Type B pancreatic cell (in vitro differentiated cells): ENCODE measurements at regions not wholly inside any gene's neighbourhood (a gene's known extent, or its start where the extent isn't known, plus 50 kb on each side); places are given as distances from the start of the nearest gene placed in this dataset.
"Not testable (repeated sequence)": the region's sequence is repeated elsewhere in the genome, so short reads cannot be mapped to it uniquely, and the experiment has no call there.

ENCODE experiments used
- DNase-seq: peaks from one replicate; pipeline ENCODE4 v3.0.0; 2021; ENCODE audit warnings: mixed read lengths; ENCODE audit not compliant: unreplicated experiment; ENCODE audit errors: extremely low spot score
- H3K27ac Mint-ChIP-seq: 2 replicates; pipeline ENCODE4 v1.8.0; 2021; ENCODE audit warnings: mild to moderate bottlenecking, mixed read lengths
- H3K27me3 Mint-ChIP-seq: 2 replicates; pipeline ENCODE4 v1.8.0; 2021; ENCODE audit warnings: mixed read lengths
- H3K36me3 Mint-ChIP-seq: 2 replicates; pipeline ENCODE4 v1.8.0; 2021; ENCODE audit warnings: mixed read lengths
- H3K4me1 Mint-ChIP-seq: one replicate; pipeline ENCODE4 v1.8.0; 2021; ENCODE audit warnings: mixed read lengths; ENCODE audit not compliant: unreplicated experiment
- H3K4me3 Mint-ChIP-seq: 2 replicates; pipeline ENCODE4 v1.8.0; 2021; ENCODE audit warnings: mild to moderate bottlenecking, mixed read lengths
- H3K9me3 Mint-ChIP-seq: 2 replicates; pipeline ENCODE4 v1.8.0; 2021; ENCODE audit warnings: mixed read lengths
- CTCF ChIP-seq: fragments of 200-600 bp; sonication (generic); conservative IDR thresholded peaks from 2 replicates; pipeline ENCODE4 v1.5.0; 2021; ENCODE audit warnings: antibody characterized with exemption, mild to moderate bottlenecking

- H3K27me3 Mint-ChIP-seq, H3K27ac Mint-ChIP-seq, H3K4me3 Mint-ChIP-seq, H3K36me3 Mint-ChIP-seq, DNase-seq, H3K4me1 Mint-ChIP-seq, H3K9me3 Mint-ChIP-seq: not testable (repeated sequence)
- TF ChIP-seq CTCF: peak; percentile 33
Measured at GRCh38 chr2:87439617-87440204, 308.2 kb upstream of the PLGLB2 start.

GRCh38 chr2:87440650-87441049, 307.2 kb upstream of the PLGLB2 start:
- not testable (repeated sequence) for H3K4me3 Mint-ChIP-seq

DNA sequence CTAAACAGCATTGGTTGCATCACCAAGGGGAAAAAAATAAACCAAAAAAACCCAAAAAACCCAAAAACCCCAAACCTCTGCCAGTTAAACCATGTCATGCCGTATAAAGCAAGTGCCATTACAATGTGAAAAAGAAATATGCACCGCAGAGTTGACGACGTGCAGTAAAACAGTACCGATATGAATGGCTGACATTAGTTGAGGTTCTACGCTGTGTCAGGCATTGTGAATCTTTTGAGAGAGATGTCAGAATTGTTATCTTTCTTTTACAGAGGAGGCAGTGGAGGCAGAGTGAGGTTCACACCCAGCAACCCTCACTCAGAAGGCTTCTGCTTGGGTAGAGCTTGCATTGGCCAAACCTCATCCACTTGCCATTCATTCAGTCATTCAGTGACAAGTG, 306.5 kb upstream of the PLGLB2 start:
- not testable (repeated sequence) for H3K27me3 Mint-ChIP-seq, DNase-seq, H3K27ac Mint-ChIP-seq, H3K9me3 Mint-ChIP-seq, H3K36me3 Mint-ChIP-seq, H3K4me1 Mint-ChIP-seq, H3K4me3 Mint-ChIP-seq

More at GRCh38 chr2:87440650-87441049, 307.2 kb upstream of the PLGLB2 start:
- not testable (repeated sequence) for DNase-seq, H3K27me3 Mint-ChIP-seq, H3K27ac Mint-ChIP-seq, H3K36me3 Mint-ChIP-seq, H3K9me3 Mint-ChIP-seq, H3K4me1 Mint-ChIP-seq

DNA sequence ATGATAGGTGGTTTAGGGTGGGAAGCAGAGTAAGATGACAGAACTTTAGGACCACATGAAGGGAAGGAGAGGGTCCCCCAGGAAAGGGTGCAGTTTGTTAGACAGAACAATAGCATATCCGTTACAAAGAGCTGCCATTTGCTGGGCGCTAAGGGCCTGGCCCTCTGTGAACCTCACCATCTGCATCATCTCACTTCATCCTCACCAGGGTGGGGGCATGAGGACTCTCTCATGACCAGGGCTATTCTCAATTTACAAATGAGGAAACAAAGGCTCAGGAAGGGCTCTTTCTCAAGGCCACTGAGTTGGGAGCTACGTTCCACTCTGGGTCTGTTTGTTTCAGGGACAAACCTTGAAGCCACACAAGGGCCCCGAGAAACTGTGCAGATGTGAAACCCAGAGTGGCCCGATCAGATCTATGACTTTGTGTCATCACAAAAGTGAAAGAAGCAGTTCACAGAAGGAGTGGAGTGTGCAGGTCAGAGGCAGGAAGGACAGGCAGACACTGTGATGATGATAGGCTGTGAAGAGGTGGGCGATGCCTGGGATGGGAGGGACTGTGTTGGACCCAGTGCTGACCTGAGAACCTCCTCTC, 304.8 kb upstream of the PLGLB2 start:
- not testable (repeated sequence) for DNase-seq, H3K27ac Mint-ChIP-seq

DNA sequence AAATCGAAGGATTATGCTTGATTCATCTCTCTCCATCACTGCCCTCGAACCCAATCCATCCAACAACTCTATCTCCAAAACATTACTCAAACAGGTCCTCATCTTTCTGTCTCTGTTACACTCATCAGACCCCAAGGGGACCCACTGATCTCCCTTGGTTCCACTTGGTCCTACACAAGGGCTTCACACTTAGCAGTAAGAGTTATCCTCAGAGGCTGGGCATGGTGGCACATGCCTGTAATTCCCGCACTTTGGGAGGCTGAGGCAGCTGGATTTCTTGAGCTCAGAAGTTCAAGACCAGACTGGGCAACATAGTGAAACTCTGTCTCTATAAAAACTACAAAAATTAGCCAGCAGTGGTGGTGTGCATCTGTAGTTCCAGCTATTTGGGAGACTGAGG, 302.9 kb upstream of the PLGLB2 start:
- not testable (repeated sequence) for H3K4me3 Mint-ChIP-seq, DNase-seq, H3K36me3 Mint-ChIP-seq, H3K27ac Mint-ChIP-seq, H3K4me1 Mint-ChIP-seq, H3K9me3 Mint-ChIP-seq, H3K27me3 Mint-ChIP-seq

More for the DNA sequence above, 304.8 kb upstream of the PLGLB2 start:
- not testable (repeated sequence) for H3K27me3 Mint-ChIP-seq, H3K9me3 Mint-ChIP-seq, H3K36me3 Mint-ChIP-seq, H3K4me1 Mint-ChIP-seq, H3K4me3 Mint-ChIP-seq

DNA sequence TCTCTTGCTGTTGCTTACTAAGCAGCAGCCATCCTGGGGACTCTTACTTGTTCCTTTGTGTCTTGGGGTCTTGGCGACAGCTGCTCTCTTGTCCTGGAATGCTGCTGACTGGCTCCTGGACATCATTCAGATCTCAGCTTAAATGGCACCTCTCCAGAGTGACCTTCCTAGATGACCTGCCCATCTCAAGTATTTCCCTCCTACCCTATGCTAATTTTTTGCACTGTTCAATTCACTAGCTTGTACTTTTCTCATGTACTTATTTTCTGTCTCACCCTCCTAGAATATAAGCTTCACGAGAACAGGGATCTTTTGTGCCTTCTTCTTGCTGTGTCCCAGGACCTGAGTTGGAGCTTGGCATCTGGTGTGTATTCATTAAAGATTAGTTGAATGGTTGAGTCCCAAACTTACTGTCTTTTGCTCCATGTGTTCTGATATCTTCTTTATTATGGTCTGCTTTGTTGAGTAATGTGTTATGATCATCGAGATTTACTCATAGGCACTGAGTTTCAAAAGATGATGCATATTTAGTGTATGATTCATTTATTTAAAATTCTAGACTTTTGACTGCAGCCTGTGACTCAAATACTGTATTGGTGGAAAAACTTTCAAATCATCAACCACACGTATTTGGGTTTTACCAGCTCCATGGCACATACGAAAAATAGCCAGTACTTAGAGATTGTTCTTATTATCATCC, 302.1 kb upstream of the PLGLB2 start:
- not testable (repeated sequence) for H3K9me3 Mint-ChIP-seq, H3K27me3 Mint-ChIP-seq, DNase-seq, H3K36me3 Mint-ChIP-seq, H3K4me3 Mint-ChIP-seq, H3K27ac Mint-ChIP-seq, H3K4me1 Mint-ChIP-seq

- H3K4me1 Mint-ChIP-seq, H3K36me3 Mint-ChIP-seq, H3K4me3 Mint-ChIP-seq, H3K27ac Mint-ChIP-seq, DNase-seq, H3K9me3 Mint-ChIP-seq, H3K27me3 Mint-ChIP-seq: not testable (repeated sequence)
Measured at GRCh38 chr2:87446313-87446696, 301.6 kb upstream of the PLGLB2 start.

DNA sequence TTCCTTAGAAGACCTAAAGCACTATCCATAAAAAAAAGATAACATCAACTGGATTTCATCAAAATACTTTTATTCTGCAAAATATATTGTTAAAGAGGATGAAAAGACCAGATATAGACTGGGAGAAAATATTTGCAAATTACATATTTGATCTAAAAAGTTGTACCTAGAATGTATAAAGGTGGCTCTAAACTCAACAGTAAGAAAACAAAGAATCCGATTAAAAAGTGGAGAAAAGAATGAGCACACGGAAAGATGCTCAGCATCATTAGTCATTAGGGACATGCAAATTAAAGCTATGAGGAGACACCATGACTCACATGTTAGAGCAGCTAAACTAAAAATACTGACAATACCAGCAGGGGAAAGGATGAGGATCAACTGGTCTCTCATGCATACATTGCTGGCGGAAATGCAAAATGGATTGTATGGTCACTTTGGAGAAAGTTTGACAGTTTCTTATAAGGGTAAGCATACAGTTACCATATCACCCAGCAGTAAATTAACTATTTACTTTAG, 298.4 kb upstream of the PLGLB2 start:
- H3K36me3 Mint-ChIP-seq, H3K9me3 Mint-ChIP-seq, H3K27me3 Mint-ChIP-seq, H3K4me3 Mint-ChIP-seq, DNase-seq, H3K4me1 Mint-ChIP-seq, H3K27ac Mint-ChIP-seq: not testable (repeated sequence)

DNA sequence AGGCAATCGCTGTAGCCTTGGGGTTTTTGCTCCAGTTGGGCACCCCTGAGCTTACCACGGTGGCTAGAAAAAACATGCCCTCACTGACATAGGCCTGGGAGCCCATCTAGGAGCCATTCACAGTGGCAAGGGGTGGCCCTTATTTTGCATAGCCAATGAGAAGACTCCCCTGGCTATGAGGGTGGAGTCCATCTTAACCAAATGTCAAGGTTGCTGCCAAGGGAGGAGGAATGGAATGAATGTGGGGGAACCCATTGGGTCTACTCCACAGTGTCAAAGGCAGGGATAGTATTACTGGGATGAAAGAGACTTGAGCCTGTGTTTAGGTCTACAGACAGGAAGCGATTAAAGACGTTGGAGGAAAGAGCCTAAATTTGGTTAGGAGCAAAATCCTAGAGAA, 295.7 kb upstream of the PLGLB2 start:
- H3K4me3 Mint-ChIP-seq, H3K27ac Mint-ChIP-seq, H3K4me1 Mint-ChIP-seq: not testable (repeated sequence)

GRCh38 chr2:87452861-87453260, 295.0 kb upstream of the PLGLB2 start:
- H3K27ac Mint-ChIP-seq: not testable (repeated sequence)

More for the DNA sequence above, 295.7 kb upstream of the PLGLB2 start:
- H3K36me3 Mint-ChIP-seq, DNase-seq, H3K9me3 Mint-ChIP-seq, H3K27me3 Mint-ChIP-seq: not testable (repeated sequence)

DNA sequence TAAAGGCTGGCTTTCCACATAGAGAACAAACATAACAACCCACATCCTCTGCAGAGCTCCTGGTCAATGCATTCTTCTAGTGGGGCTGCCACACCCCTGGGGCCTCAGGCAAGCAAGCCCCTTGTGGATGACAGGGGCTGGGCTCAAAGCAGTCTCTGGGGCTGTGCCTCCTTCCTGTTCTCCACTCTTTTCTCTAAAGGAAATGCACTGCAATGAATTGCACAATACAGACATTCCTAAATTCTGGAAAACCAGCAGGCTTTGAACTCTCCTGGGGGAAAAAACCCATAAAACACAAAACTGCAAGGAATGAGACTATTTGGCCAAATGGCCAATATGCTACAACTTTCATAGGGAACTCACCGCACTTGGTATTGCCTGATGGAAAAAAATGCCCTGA, 293.9 kb upstream of the PLGLB2 start:
- H3K4me3 Mint-ChIP-seq, H3K9me3 Mint-ChIP-seq, DNase-seq, H3K27me3 Mint-ChIP-seq, H3K4me1 Mint-ChIP-seq, H3K36me3 Mint-ChIP-seq: not testable (repeated sequence)
- H3K27ac Mint-ChIP-seq: peak overlapping the region; percentile 62

More at GRCh38 chr2:87452861-87453260, 295.0 kb upstream of the PLGLB2 start:
- H3K4me1 Mint-ChIP-seq, H3K27me3 Mint-ChIP-seq, DNase-seq, H3K9me3 Mint-ChIP-seq, H3K36me3 Mint-ChIP-seq, H3K4me3 Mint-ChIP-seq: not testable (repeated sequence)

DNA sequence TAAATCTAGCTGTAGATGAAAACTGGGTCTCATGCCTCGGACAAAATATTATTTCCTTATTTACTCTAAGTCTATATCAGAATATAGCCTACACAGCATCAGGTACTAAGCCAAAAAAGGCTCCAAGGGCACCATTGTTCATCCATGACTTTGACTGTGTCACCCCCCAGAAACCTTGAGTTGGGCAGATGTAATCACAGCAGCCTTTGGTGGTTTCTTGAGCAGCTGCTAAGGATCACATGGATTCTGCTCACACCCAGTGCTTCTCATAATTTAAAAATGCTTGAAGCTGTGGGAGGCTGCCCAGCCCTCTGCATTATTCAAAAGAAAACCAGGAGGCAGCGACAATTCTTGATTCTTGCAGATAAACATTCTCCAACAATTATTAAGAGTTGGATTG, 293.5 kb upstream of the PLGLB2 start:
- not testable (repeated sequence) for H3K4me3 Mint-ChIP-seq, H3K9me3 Mint-ChIP-seq, H3K27me3 Mint-ChIP-seq

DNA sequence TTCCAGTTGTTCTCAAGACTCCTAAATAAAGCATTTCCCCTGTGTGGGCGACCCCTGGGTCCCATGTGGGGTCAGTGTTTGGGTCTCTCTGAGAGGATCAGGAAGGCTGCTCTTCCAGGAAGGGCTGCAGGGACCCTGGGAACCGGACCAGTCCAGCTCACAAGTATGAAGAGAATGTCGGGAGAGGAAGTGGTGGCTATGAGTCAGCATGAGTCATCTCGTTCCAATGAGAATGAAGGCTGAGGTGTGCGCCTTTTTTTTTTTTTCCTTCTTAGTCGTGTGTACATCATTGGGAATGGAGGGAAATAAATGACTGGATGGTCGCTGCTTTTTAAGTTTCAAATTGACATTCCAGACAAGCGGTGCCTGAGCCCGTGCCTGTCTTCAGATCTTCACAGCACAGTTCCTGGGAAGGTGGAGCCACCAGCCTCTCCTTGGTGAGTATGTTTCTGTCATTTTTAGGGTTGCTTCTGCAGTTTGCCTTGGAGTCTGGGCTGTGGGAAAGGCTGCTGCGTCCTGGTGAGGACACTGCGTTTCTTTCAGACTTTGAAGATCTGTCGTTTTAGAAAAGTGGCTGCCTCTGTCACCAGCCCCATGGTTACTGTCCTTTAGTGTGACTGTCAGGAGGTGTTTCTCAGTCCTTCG, 292.6 kb upstream of the PLGLB2 start:
- H3K4me3 Mint-ChIP-seq, H3K36me3 Mint-ChIP-seq, DNase-seq, H3K9me3 Mint-ChIP-seq, H3K27me3 Mint-ChIP-seq, H3K4me1 Mint-ChIP-seq: not testable (repeated sequence)
- H3K27ac Mint-ChIP-seq: peak overlapping the region; percentile 69

More for the DNA sequence above, 293.5 kb upstream of the PLGLB2 start:
- DNase-seq, H3K27ac Mint-ChIP-seq, H3K4me1 Mint-ChIP-seq, H3K36me3 Mint-ChIP-seq: not testable (repeated sequence)
